Caco-2 (cell line): ENCODE measurements at regions not wholly inside any gene's neighbourhood (a gene's known extent, or its start where the extent isn't known, plus 50 kb on each side); places are given as distances from the start of the nearest gene placed in this dataset.
"Not testable (repeated sequence)": the region's sequence is repeated elsewhere in the genome, so short reads cannot be mapped to it uniquely, and the experiment has no call there.

Experiments used
- BruUV-seq: library from RNA; stranded (reverse); fragments of 400-500 nt; replicated peaks from 2 replicates; lab custom pipeline; 2021; lab: Mats Ljungman, UMichigan
- CTCF ChIA-PET: fragments of 300-600 bp; sonication (Branson Sonifier 250); formaldehyde crosslinking; loops from one replicate; lab custom pipeline; 2022; ENCODE audit warnings: antibody characterized with exemption; lab: Charles Lee
- POLR2A ChIA-PET: fragments of 300-600 bp; sonication (Branson Sonifier 250); formaldehyde crosslinking; loops from one replicate; lab custom pipeline; 2022; ENCODE audit warnings: antibody characterized with exemption; lab: Charles Lee
- DNase-seq, 2 experiments: peaks; one replicate each; pipeline versions ENCODE4 v3.0.0 to v3.0.0-alpha.2; 2020 to 2022
- H3K27me3 ChIP-seq: replicated peaks from 2 replicates; pipeline ENCODE4 v1.6.0; 2011; ENCODE audit warnings: low read length; ENCODE audit not compliant: control insufficient read depth, insufficient read depth
- H3K36me3 ChIP-seq: 2 replicates; pipeline ENCODE4 v1.5.1; 2011; ENCODE audit warnings: low read length; ENCODE audit not compliant: control insufficient read depth, insufficient read depth
- H3K4me1 ChIP-seq: fragments of 250-450 bp; sonication (Bioruptor Pico); 2 replicates; pipeline ENCODE4 v1.5.1; 2020; ENCODE audit warnings: mild to moderate bottlenecking
- H3K4me3 ChIP-seq: 2 replicates; pipeline ENCODE4 v1.5.1; 2011; ENCODE audit warnings: low read depth, mild to moderate bottlenecking, control low read depth, low read length
- H3K9me3 ChIP-seq: fragments of 250-450 bp; sonication (Bioruptor Pico); 2 replicates; pipeline ENCODE4 v1.5.1; 2020; ENCODE audit warnings: mild to moderate bottlenecking, moderate library complexity
- H3K27ac Mint-ChIP-seq: one replicate; pipeline ENCODE4 v1.8.0; 2022; ENCODE audit warnings: mixed read lengths; ENCODE audit not compliant: unreplicated experiment
- H3K27me3 Mint-ChIP-seq: one replicate; pipeline ENCODE4 v1.8.0; 2022; ENCODE audit warnings: mixed read lengths; ENCODE audit not compliant: insufficient read depth, unreplicated experiment
- H3K36me3 Mint-ChIP-seq: one replicate; pipeline ENCODE4 v1.8.0; 2022; ENCODE audit warnings: mild to moderate bottlenecking, mixed read lengths; ENCODE audit not compliant: insufficient read depth, unreplicated experiment
- H3K4me1 Mint-ChIP-seq: one replicate; pipeline ENCODE4 v1.8.0; 2022; ENCODE audit warnings: low read depth, mixed read lengths; ENCODE audit not compliant: unreplicated experiment
- H3K4me3 Mint-ChIP-seq: one replicate; pipeline ENCODE4 v1.8.0; 2022; ENCODE audit warnings: mild to moderate bottlenecking, moderate library complexity, mixed read lengths; ENCODE audit not compliant: unreplicated experiment
- H3K9me3 Mint-ChIP-seq: one replicate; pipeline ENCODE4 v1.8.0; 2022; ENCODE audit warnings: mixed read lengths; ENCODE audit not compliant: unreplicated experiment
- intact Hi-C: fragments of 100-400 bp; cut with micrococcal nuclease; formaldehyde crosslinking; loops from one replicate; pipeline ENCODE4 v1.10.0; 2022; ENCODE audit not compliant: unreplicated experiment
- TF ChIP-seq, protein P1 (sequence below), 2 experiments: fragments of 200-600 bp in 1 of 2; IDR thresholded peaks; 1 replicate in 1 of 2; 2 replicates in 1 of 2; pipeline versions ENCODE4 v1.5.1 to v1.8.0; 2011 to 2022; ENCODE audit warnings: antibody characterized with exemption in 1 of 2, control low read depth in 1 of 2, inconsistent platforms in 1 of 2, low read depth in 1 of 2, low read length in 1 of 2, mild to moderate bottlenecking in 1 of 2, moderate library complexity in 1 of 2; ENCODE audit not compliant: insufficient read depth in 1 of 2, severe bottlenecking in 1 of 2, unreplicated experiment in 1 of 2

- H3K4me3 ChIP-seq: no peak overlapping the region
- H3K4me1 ChIP-seq: no peaks in the 10 kb centered on the region
- ChIA-PET CTCF (no interaction called here), POLR2A (no interaction called here)
- Mint-ChIP-seq H3K4me3 (no peak overlapping the region), H3K27ac (no peak overlapping the region), H3K4me1 (no peaks in the 10 kb centered on the region), H3K36me3 (no peaks in the 10 kb centered on the region), H3K9me3 (no peaks in the 10 kb centered on the region), H3K27me3 (no peaks in the 10 kb centered on the region)
- DNase-seq: no peak
- no peaks in the 10 kb centered on the region for H3K36me3 ChIP-seq
- H3K27me3 ChIP-seq: no peaks in the 10 kb centered on the region
- H3K9me3 ChIP-seq: no peaks in the 10 kb centered on the region
- intact Hi-C loops: no loop called here
- no TSS peak for BruUV-seq
- TF ChIP-seq, protein P1, sequence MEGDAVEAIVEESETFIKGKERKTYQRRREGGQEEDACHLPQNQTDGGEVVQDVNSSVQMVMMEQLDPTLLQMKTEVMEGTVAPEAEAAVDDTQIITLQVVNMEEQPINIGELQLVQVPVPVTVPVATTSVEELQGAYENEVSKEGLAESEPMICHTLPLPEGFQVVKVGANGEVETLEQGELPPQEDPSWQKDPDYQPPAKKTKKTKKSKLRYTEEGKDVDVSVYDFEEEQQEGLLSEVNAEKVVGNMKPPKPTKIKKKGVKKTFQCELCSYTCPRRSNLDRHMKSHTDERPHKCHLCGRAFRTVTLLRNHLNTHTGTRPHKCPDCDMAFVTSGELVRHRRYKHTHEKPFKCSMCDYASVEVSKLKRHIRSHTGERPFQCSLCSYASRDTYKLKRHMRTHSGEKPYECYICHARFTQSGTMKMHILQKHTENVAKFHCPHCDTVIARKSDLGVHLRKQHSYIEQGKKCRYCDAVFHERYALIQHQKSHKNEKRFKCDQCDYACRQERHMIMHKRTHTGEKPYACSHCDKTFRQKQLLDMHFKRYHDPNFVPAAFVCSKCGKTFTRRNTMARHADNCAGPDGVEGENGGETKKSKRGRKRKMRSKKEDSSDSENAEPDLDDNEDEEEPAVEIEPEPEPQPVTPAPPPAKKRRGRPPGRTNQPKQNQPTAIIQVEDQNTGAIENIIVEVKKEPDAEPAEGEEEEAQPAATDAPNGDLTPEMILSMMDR (IDR thresholded peaks at IDR 0.05; ENCODE audit: insufficient read depth in 1 of 2, low read depth in 1 of 2, low read length in 1 of 2, severe bottlenecking in 1 of 2, unreplicated experiment in 1 of 2): no peak
Measured at GRCh38 chrX:56932653-56933339, 62.5 kb downstream of the SPIN3 start.

DNA sequence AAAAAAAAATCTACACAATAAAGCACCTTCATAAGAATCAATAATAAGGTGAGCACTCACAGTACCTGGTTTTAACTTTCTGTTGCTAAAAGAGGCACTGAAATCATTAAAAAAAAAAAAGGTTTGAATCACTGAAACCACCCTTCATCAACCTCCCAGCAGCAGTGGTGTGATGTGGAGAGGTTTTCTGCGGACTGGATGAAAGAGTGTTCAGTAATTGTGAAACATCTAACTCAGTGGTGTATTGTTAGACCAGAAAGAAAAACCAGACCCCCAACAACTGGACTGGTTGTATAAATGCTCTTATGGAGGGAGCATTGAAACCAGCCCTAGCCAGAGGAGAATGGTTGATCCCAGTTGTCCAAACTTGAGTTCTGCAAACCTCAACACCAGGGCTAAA lies 63.2 kb downstream of the SPIN3 start:
- no peaks in the 10 kb centered on the region for H3K36me3 Mint-ChIP-seq
- Histone ChIP-seq H3K36me3 (no peaks in the 10 kb centered on the region), H3K4me1 (no peaks in the 10 kb centered on the region), H3K9me3 (no peaks in the 10 kb centered on the region), H3K4me3 (no peak overlapping the region), H3K27me3 (no peaks in the 10 kb centered on the region)
- ChIA-PET CTCF (no interaction called here), POLR2A (no interaction called here)
- no peak for DNase-seq
- H3K4me3 Mint-ChIP-seq: no peak overlapping the region
- no TSS peak for BruUV-seq
- H3K9me3 Mint-ChIP-seq: no peaks in the 10 kb centered on the region
- intact Hi-C loops: no loop called here
- no peaks in the 10 kb centered on the region for H3K4me1 Mint-ChIP-seq
- TF ChIP-seq, protein P1 (IDR thresholded peaks at IDR 0.05; ENCODE audit: insufficient read depth in 1 of 2, low read depth in 1 of 2, low read length in 1 of 2, severe bottlenecking in 1 of 2, unreplicated experiment in 1 of 2): no peak
- no peak overlapping the region for H3K27ac Mint-ChIP-seq
- H3K27me3 Mint-ChIP-seq: no peaks in the 10 kb centered on the region

DNA sequence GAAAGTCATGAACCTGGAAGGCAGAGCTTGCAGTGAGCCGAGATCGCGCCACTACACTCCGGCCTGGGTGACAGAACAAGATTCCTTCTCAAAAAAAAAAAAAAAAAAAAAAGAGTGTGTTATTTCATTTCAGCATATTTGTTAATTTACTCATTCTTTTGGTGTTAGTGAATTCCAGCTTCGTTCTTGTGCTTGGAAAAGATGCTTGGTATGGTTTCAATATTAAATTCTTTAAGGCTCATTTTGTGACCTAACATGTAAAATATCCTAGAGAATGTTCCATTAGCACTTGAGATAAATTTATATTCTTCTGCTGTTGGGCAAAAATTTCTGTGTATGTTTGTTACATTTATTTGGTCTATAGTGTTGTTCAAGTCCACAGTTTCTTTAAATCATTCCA lies 66.8 kb downstream of the SPIN3 start:
- H3K27ac Mint-ChIP-seq: no peak overlapping the region
- H3K36me3 Mint-ChIP-seq: no peaks in the 10 kb centered on the region
- TF ChIP-seq, protein P1 (IDR thresholded peaks at IDR 0.05; ENCODE audit: insufficient read depth in 1 of 2, low read depth in 1 of 2, low read length in 1 of 2, severe bottlenecking in 1 of 2, unreplicated experiment in 1 of 2): no peak
- DNase-seq: no peak
- Histone ChIP-seq H3K27me3 (no peaks in the 10 kb centered on the region), H3K9me3 (no peaks in the 10 kb centered on the region), H3K4me3 (no peak overlapping the region), H3K36me3 (no peaks in the 10 kb centered on the region), H3K4me1 (no peaks in the 10 kb centered on the region)
- CTCF ChIA-PET: no interaction called here
- no peaks in the 10 kb centered on the region for H3K27me3 Mint-ChIP-seq
- POLR2A ChIA-PET: no interaction called here
- BruUV-seq: no TSS peak
- no peaks in the 10 kb centered on the region for H3K9me3 Mint-ChIP-seq
- no peaks in the 10 kb centered on the region for H3K4me1 Mint-ChIP-seq
- H3K4me3 Mint-ChIP-seq: no peak overlapping the region
- intact Hi-C loops: no loop called here

- not testable (repeated sequence) for BruUV-seq, H3K4me1 Mint-ChIP-seq, H3K27me3 Mint-ChIP-seq
Measured at GRCh38 chrX:56920998-56921348, 74.4 kb downstream of the SPIN3 start.

More at GRCh38 chrX:56920998-56921348, 74.4 kb downstream of the SPIN3 start:
- peaks cover 18% of the 10 kb centered on the region for H3K9me3 Mint-ChIP-seq
- H3K4me3 Mint-ChIP-seq, CTCF ChIA-PET, H3K4me1 ChIP-seq, intact Hi-C loops, H3K27me3 ChIP-seq, DNase-seq, H3K9me3 ChIP-seq, H3K27ac Mint-ChIP-seq, H3K36me3 Mint-ChIP-seq, H3K4me3 ChIP-seq, POLR2A ChIA-PET, H3K36me3 ChIP-seq: not testable (repeated sequence)
